Activated CD4-positive, alpha-beta T cell treated with anti-CD3 and anti-CD28 coated beads, Interleukin-2, Interleukin-4, amounts not matched to agents 100 ng/mL and 50 ng/mL, durations not matched to agents 16 hours and 8 hours (primary cell): ENCODE measurements at regions not wholly inside any gene's neighbourhood (a gene's known extent, or its start where the extent isn't known, plus 50 kb on each side); places are given as distances from the start of the nearest gene placed in this dataset.

Experiments
- DNase-seq: peaks from one replicate; pipeline ENCODE4 v3.0.0-alpha.2; 2020; ENCODE audit warnings: low spot score

DNA sequence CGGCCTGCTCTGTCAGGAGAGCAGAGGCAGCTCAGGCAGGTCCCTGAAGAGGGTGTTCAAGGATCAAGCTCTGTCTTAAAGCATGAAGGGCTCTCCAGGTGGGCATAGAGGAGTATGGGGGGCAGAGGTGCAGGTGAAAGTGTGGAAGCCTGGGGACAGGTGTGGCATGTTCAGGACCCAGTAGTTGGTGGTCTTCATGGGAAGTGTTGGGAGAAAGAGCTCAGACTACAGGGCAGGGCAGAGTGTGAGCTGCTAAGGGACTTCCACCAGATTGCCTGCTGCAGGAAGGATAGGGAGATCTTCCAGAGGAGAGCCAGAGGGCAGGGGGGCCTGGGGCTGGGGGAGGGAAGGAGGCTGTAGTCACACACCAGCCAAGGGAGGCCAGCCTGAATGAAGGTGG, 156.5 kb upstream of the GDF10 start:
- DNase-seq: no peak

DNA sequence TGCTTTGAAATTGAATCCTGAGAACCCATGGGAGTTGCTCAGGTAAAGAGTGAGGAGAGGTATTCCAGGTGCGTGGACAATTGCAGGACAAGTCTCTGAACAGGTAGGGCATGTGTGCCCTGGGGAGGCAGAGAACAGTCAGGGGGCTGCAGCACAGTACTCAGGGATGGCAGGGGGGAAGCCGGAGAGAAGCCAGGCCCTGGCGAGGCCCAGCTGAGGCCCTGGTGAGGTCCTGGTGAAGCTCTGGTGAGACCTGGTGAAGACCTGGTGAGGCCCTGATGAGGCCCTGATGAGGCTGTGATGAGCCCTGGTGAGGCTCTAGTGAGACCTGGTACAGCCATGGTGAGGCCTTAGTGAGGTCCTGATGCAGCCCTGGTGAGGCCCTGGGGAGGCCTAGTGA, 155.5 kb upstream of the GDF10 start:
- no peak for DNase-seq

DNA sequence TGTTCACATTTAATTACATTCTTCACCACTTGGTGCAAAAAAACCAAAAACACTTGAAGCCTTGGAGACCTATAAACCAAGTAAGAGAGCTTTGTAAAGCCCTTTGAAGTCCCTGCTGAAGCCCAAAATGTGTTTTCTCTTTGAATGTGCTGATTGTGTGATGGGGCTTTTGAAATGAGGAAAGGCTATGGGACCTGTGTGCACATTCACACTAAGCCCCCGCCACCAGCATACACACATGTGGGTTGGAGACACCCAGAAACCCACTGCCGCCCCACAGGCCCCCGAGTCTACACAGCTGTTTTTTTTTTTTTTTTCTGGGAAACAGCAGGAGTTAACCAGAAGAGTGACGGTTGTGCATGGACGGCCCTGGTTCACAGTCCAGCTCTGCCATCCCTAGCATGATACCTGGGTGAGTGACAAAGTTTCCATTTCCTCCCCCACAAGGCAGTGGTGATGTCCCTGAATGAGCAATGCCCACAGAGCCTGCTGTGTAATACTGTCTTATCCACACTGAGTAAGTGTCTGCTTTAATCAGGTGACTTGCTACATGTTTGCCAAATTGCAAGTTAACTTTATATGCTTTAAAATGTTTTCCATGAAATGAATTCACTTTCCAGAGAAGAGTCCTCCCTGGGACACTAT, 154.6 kb upstream of the GDF10 start:
- DNase-seq: no peak

DNA sequence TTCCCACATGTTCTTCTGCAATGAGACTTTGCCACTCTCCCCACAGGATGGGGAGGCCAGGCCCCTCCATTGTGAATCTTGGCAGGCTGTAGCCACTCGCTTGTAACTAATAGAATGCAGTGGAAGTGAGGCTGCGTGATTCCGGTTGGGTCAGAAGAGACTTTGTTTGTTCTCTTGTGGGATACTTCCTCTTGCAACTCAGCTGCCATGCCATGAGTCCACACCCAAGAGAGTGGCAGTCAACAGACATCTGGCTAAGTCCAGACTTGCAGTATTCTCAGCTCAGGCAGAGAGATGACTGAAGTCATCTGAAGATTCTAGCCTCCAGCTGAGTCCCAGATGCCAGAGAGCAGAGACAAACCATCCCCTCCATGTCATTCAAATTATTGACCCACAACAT, 153.4 kb upstream of the GDF10 start:
- no peak for DNase-seq

DNA sequence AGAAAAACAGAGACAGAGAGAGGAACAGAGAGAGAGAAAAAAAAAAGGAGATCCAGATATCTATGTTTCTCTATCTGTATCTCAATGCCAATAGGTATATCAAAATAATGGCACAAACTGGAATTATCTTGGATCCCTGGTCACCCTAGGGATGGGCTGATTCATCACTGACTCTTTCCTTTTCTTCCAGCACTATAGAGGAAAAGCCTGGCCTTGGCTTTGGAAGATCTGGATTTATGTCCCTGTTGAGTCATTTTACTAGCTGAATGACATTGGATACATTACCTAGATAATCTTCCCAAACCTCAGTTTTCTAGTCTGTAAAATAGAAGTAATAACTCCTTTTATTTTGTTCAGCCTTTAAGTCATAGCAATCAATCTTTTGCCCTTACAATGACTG, 152.8 kb upstream of the GDF10 start:
- DNase-seq: no peak

DNA sequence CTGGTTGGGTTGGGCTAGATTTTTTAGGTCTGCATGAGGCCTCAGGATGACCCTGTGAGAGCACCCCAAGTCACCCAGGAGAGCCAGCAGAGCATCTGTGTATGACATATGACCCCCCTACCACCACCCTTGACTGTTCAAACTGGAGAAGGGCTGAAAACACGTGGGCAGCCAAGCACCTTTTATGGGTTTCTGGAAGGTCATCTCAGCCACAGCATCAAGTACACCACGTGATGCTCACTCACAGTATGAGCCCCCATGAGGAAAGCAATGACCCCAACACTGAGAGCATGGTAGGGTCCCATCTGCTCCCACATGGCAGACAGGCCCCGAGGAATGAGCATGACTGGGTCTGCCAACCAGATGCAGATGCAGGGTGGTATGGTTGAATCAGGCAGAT, 149.4 kb upstream of the GDF10 start:
- no peak for DNase-seq

DNA sequence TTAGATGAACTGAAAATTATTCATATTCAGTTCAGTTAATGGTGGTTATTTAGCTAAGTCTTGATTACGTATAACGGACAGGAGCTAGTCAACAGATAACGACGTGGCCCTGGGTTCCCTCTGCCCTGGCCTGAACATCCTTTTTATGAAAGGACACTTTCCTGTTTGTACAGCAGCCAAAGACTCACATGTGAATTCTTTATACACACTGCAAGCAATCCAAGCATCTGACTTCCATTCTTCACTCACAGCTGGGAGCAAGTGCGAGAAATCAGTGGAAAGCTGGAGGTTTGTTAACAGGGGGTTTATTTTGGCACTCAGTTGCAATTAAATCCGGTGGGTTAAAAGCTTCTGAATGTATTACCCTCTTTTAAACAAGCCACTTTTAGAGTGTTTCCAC, 148.1 kb upstream of the GDF10 start:
- no peak for DNase-seq

DNA sequence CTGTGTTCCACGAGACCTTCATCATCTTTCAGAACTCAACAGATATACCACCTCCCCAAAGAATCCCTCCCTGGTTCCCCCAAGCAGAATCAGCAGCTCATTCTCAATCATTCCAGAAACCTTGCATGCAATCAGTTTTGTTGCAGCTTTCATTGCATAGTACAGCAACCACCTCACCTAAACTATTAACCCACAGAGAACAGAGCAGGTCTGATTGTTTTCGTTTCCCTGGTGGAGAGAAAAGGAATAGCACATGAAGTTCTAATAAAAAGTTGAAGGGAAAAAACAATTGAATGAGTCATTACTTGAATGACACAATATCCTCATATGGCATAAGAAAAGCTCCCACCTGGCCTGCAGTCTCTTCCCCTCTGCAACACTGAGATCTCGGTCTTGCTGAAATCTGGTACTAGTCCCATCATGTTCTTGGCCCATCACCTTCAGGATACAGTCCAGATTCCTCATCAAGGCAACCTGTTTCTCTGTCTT, 147.1 kb upstream of the GDF10 start:
- DNase-seq: no peak

DNA sequence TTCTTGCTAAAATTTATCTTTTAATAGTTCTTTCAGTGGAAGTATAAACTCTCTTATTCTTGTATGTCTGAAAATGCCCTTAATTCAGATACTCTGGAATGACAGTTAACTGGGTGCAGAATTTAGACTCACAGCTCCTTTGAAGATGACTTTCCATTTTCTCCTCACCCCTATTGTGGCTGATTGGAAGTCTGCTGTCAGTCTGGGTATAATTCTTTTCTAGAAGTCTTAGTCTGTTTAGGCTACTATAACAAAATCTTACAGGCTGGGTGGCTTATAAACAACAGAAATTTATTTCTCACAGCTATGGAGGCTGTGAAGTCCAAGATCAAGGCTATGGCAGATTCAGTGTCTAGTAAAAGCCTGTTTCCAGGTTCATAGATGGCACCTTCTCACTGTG, 145.2 kb upstream of the GDF10 start:
- no peak for DNase-seq

DNA sequence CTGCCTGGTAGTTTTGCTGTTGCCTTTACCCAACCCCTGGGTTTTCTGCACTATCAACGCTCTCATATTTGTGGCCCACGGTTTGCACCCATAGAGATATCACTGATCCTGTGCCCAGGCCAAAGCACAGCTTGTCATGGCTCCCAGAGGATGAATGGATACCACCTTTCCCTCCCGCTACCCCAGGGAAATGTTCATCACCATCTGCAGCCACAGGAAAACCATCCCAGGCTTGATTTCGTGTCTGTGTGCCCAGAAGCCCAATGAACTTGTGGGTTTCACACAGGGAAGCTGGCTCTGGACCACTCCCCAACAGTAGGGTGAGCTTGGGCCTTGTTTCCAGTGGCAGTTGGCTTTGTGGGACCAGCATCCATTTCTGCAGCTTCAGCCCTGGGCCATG, 143.1 kb upstream of the GDF10 start:
- DNase-seq: no peak

DNA sequence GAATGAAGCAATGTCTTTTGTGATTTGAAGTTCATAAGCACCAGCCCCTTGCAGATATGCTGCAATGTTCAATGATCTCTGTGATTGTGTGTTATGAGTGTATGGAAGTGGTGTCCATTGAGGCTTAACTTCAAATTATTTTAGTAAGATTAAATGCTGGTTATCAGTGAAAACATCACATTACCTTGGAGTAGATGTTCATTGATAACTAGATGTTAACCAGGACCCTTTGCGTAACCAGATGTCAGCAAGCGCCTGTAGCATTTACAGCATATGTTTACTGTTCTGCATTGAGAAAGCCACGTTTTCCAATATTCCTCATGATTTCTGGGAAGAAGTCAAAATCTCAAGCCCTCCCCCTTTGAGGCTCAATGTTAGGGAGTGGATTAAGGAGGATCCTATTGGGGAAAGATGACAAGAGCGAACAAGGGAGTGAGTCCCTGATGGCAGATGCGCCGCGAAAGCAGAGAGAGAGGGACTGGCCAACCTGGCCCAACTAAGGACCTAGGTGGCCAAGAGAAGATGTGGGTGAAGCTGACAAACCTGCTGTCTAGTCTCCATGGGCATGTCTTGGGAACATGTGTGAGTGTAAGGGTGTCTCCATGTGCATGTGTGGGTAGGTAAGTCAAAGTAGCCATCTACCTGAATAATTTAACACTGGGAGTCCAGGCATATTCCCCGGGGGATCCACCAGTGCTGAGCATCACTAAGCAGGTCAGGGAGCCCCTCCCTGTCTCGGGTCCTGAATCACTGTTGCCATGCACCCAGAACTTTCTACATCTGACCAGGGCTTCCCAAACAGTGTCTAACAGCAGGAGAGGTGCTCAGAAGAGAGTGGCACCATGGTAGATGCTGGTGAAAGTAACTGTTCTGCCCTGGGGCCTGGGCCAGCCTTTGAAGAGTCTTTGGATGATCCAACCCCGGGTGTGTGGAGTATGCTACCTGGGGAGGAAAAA, 141.6 kb upstream of the GDF10 start:
- no peak for DNase-seq

DNA sequence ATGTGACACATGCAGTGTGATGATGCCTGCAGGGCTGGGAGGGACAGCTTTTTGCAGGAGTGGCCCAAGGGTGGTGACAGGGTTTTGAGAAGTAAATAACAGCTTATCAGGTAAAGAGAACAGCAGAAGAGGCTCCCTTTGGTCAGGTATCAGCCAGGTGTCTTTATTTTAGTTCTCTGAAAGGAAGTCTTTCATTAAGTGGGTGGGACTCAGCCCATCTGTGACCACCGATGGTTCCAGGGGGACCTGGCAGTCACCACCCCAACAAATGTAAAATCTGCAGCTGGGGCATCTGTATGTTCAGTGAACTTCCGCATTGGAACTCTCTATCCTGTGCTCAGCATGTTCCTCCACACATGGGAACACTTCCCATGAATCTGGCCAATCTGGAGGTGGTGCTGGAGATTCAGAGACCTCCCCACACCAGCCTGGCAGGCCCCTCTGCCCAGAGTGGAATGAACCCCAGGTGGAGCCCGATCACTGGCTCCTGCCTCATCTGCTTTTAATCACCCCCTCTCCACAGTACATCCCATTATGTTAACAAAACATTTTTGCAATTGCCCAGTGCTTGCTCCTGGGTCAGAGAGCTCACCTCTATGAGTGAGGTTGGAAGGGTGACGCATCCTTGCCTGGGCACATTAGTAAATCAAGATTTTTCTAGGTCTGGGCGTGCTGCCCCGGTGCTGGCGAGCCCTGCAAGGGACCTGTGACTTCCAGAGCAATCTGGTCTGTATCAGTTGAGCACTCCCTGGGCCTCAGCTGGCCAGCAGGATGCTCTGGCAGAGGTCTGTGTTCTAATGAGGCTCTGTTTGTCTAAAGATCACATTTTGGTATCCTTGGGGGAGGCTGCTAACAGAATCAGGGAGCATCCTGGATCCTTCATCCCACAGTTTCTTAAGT, 140.4 kb upstream of the GDF10 start:
- no peak for DNase-seq

DNA sequence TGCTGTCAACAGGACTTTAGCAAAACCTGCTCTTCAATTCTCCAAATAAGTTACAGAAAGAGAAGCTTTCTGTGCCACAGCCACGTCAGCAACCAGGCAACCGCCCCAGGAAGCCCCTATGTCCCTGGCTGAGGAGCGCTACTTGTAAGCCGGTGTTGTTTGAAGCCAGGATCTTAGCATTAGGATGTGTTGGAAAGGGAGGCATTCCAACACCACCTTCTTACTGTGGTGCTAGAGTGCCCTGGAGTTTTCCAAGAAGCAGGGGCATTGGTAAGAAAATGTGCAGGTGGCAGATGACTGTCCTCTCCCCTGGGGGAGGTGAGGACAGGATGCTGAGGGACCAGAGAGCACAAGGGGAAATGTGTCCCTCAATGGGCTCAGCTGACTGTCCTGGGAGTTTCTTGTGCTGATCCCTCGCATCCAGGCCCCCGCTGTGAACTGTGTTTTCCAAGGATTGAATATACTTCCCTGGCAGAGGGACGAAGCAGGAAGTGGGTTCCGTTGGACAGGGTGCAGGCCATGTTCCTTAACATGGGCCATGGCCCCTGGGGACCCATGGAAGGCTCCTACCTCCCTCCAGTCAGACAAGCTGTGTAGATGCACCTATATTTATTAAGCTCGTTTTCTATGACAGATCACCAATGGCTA, 139.6 kb upstream of the GDF10 start:
- no peak for DNase-seq

DNA sequence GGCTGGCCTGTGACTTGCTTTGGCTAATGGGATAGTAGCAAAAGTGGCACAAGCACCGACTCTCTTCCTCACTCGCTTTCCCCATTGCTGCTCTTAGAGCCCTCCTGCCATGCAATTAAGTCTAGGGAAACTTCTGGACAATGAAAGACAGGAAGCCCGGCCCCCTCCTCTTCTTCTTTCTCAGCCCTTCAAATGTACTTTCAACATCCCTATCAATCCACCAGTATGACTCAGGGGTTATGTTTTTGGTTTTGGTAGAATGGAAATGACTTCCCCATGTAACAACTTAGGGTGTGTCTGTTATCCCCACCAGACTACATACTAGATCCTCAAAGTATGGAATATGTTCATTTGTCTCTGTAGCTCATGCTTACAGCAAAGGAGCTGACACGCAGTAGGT, 139.0 kb upstream of the GDF10 start:
- no peak for DNase-seq

DNA sequence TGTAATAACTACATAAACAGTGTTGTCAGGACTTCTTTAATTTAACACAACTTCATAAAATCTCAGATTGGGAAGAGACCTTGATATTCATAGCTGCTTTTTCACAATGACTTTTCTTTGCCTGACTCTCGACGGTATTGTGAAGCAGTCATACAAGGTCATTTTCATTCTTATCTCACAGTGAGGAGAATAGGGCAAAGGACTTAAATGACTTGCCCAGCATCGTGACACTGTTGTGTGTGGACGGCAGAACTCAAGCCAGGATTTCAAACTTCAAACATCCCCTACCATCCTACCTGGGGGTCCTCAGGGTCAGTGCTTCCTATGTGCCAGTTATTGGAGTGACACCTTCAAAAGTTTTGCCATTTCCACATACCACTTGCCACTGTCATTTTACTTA, 138.5 kb upstream of the GDF10 start:
- DNase-seq: no peak

DNA sequence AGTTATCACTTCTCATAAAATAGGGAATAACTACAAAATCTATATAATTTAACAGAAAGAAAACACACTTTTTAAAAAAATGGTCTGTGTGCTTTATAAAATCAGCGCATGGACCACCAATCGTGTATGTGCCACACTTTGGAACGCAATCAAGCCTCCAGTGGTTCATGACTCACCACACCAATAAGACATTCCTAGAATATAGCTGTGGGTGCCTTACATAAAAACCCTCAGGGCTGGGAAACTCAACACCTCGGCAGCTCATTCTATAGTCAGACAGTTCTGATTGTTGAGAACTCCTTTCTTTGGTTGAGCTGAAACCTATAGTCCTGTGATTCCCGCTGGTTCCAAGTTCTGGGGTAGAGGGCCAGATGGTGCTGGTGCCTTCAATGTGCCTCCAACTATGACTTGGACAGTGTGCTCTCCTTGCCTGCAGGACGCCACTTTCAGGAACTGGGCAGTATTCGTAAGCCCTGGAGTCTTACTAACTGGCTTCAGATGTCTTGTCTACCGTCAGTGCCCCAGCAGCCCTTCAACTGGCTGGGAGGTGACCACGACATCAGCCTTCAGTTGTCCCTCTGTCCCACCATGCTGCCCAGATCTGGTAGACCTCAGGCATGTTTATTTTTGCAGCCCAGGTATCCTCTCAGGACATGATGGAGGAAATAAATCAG, 135.7 kb upstream of the GDF10 start:
- no peak for DNase-seq

DNA sequence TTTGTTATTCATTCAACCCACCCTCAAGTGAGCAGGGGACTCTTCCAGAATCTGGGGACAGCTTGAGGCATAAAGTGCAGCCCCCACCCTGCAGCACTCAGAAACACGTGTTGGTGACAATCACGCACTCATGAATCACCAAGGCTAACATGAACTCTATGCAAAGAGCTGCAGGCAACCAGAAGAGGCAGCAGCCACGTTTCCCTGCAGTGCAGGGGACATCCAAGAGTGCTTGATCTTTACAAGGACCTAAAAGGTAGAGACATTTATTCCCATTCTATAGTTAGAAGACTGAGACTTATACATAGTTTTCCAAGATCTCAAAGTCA, 135.2 kb upstream of the GDF10 start:
- DNase-seq: no peak

DNA sequence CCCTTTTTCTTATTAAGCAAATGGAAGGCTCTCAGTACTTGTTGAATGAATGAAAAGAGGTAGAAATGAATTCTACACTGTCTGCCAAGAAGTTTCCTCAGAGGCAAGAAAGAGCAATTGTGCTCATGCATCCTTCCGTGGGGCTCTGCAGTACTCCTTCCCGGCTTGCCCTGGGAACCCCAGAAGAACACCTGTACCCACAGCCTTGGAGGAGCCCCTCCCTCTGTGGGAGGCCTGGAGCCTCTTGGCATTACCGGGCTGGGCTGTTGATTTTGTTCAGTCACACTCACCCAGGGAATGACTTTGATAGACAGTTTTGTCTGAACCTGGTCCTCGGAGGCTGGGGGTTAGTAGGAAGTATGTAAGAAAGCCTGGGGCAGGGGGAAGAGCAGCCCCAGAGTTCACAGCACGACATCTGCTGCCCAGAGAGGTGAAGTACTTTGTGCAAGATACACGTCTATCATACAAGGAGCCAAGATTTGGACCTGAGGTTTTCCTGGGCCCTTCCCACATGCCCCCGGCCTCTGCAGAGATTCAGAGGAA, 134.8 kb upstream of the GDF10 start:
- DNase-seq: no peak

DNA sequence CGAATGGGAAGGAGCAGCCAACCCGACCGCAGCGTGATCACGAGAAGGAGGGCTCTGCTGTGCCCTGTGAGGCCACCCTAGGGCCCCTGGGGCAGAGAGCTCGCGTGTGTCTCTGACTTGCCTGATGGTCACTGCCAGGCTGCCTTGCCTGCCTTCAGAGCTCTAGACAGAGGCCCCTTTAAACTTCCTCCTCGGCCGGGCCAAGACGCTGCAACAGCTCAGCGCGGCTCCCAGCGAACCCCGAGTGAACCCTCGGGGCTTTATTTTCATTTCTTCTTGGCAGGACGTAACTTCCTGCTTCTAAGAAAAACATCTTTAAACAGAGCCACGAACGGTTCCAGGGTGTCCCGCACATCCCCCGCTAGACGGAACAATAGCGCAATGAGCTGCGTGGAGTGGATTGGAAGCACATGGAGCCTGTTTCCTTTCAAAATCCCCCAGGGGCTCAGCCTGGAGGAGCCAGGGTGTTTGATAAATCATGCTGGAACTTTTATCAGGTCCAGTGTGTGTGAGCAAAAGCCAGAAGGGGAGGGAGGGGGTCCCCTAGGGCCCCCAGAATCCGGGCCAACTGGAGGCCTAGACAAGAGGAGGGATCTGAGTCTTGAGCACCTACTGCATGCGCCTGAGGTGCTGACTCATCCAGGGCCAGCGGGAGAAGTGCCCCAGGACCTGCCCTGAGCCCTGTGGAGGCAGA, 134.1 kb upstream of the GDF10 start:
- no peak for DNase-seq

DNA sequence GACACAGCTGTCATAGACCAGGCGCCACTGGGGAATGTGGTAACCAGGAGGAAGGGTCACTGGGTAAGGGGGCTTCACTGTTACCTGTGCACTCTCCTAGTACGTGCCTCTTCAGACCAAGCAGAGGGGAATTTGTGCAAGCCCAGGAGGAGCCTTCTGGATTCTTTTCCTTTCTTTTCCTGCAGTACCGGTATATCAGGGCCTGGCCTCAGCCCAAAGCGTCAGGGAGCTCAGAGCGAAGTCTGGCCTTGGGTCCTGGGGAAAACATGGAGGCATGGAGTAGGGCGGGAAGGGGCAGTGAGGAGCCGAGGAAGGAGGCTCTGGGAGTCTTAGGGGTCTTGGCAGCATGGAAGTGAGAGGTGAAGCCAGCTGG, 133.6 kb upstream of the GDF10 start:
- DNase-seq: no peak
